GM06990 (cell line): ENCODE measurements at regions not wholly inside any gene's neighbourhood (a gene's known extent, or its start where the extent isn't known, plus 50 kb on each side); places are given as distances from the start of the nearest gene placed in this dataset.

Experiments
- DNase-seq: peaks from one replicate; pipeline ENCODE4 v3.0.0-alpha.2; 2011; ENCODE audit not compliant: insufficient read length; ENCODE audit errors: extremely low read depth
- H3K27me3 ChIP-seq: replicated peaks from 2 replicates; pipeline ENCODE4 v1.6.0; 2011; ENCODE audit warnings: low read length; ENCODE audit not compliant: control insufficient read depth, insufficient read depth
- H3K36me3 ChIP-seq: 2 replicates; pipeline ENCODE4 v1.5.1; 2011; ENCODE audit warnings: low read length; ENCODE audit not compliant: control insufficient read depth, insufficient read depth
- H3K4me3 ChIP-seq: replicated peaks from 2 replicates; pipeline ENCODE4 v1.5.1; 2011; ENCODE audit warnings: low read depth, mild to moderate bottlenecking, control low read depth, low read length
- TF ChIP-seq, protein P1 (sequence below): IDR thresholded peaks from 2 replicates; pipeline ENCODE4 v1.5.1; 2011; ENCODE audit warnings: low read length, control low read depth, mild to moderate bottlenecking, inconsistent platforms; ENCODE audit not compliant: insufficient read depth, poor library complexity, severe bottlenecking

DNA sequence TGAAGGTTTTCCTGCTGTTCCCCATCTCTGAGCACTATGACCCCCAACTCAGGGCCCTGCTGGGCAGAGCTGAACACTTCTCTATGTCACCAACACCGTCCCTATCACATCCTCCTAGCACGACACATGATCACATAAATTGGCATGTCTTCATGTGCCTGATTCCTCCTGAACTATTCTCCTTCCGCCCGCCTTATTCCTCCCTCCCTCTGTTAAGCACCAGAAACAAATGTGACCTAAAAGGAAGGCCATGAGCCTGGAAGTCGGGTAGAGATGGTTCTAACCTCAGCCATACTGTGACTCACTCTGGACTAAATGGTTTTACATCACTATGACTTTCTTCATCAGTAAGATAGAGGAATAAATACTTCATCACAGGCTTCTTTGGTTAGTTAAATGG lies 80.8 kb upstream of the DYNLRB2 start:
- no peaks in the 10 kb centered on the region; the same call in 1 of the 2 replicates for H3K27me3 ChIP-seq
- TF ChIP-seq, protein P1, sequence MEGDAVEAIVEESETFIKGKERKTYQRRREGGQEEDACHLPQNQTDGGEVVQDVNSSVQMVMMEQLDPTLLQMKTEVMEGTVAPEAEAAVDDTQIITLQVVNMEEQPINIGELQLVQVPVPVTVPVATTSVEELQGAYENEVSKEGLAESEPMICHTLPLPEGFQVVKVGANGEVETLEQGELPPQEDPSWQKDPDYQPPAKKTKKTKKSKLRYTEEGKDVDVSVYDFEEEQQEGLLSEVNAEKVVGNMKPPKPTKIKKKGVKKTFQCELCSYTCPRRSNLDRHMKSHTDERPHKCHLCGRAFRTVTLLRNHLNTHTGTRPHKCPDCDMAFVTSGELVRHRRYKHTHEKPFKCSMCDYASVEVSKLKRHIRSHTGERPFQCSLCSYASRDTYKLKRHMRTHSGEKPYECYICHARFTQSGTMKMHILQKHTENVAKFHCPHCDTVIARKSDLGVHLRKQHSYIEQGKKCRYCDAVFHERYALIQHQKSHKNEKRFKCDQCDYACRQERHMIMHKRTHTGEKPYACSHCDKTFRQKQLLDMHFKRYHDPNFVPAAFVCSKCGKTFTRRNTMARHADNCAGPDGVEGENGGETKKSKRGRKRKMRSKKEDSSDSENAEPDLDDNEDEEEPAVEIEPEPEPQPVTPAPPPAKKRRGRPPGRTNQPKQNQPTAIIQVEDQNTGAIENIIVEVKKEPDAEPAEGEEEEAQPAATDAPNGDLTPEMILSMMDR: no peak
- H3K36me3 ChIP-seq: no peaks in the 10 kb centered on the region
- no peak overlapping the region for H3K4me3 ChIP-seq
- no peak for DNase-seq

DNA sequence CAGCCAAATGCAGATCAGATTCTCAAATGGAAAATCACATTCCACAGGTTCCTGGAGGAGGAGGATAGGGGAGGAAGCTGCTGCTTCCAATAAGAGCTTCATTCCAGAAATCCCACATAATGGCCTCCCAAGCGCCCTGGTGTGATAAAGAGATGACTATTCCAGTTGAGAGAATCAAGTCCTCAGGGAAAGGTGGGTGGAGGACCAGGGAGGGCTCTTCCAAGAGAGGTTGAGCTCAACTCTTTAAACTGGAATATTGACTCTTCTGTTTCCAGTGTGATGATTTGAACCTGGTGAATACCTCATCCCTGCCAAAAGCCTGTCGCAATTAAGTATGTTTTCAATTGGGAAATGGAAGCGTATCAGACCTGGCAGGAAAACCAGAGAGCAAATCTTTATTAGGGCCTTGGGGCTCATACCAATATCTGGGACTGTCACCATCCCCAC lies 81.4 kb upstream of the DYNLRB2 start:
- Histone ChIP-seq H3K27me3 (no peaks in the 10 kb centered on the region; the same call in 1 of the 2 replicates), H3K4me3 (no peak overlapping the region), H3K36me3 (no peaks in the 10 kb centered on the region)
- DNase-seq: no peak
- TF ChIP-seq, protein P1: no peak

DNA sequence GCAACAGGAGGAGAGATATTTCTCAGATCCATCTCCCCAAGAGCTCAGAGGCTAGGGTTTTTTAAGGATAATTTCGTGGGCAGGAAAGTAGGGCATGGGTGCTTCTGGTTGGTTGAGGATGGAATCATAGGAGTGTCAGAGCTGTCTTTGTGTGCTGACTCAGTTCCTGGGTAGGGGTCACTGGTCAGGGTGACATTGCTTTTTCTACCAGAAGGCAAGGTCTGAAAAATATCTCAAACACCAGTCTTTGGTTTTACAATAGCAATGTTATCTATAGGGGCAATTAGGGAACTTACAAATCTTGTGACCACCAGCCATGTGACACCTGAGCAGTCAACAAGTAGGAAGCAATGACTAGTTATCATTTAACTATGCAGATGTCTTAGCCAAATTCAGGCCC lies 82.9 kb upstream of the DYNLRB2 start:
- TF ChIP-seq, protein P1: no peak
- DNase-seq: no peak
- no peaks in the 10 kb centered on the region for H3K36me3 ChIP-seq
- H3K27me3 ChIP-seq: no peaks in the 10 kb centered on the region; the same call in 1 of the 2 replicates
- H3K4me3 ChIP-seq: no peak overlapping the region

DNA sequence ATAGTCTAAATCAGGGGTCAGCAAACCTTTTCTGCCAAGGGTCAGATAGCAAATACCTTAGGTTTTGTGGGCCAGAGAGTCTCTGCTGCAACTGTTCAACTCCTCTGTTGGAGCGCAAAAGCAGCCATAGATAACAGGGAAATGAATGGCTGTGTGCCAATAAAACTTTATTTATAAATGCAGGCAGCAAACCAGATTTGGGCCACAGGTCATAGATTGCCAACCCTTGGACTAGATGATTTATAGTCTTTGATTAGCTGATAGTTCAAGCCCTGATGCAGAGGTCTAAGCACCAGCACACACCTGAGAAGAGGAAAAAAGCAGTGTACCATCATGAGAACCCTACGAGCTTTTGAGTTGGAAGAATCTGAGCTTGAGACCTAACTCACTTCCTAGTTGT lies 86.0 kb upstream of the DYNLRB2 start:
- no peak for DNase-seq
- TF ChIP-seq, protein P1: no peak
- Histone ChIP-seq H3K27me3 (no peaks in the 10 kb centered on the region; the same call in 1 of the 2 replicates), H3K36me3 (no peaks in the 10 kb centered on the region), H3K4me3 (no peak overlapping the region)

DNA sequence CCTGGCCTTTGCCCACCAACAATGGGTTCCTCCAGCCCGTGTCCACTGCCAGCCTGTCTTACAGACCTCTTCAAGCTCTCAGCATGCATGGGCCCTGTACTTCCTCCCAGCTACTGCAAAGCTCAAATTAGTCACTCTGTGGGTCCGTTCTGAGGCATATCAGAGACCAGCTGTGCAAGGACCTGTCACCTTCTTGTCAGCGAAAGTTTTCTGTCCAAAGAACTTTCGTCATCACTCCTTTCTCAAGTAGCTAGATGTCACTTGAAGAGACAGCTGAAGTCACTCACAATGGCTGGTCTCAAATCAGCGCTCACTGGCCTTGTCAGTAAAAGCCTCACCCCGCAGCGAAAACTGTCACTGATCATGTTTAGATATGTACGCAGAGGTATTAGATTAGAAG lies 91.4 kb upstream of the DYNLRB2 start:
- TF ChIP-seq, protein P1: no peak

DNA sequence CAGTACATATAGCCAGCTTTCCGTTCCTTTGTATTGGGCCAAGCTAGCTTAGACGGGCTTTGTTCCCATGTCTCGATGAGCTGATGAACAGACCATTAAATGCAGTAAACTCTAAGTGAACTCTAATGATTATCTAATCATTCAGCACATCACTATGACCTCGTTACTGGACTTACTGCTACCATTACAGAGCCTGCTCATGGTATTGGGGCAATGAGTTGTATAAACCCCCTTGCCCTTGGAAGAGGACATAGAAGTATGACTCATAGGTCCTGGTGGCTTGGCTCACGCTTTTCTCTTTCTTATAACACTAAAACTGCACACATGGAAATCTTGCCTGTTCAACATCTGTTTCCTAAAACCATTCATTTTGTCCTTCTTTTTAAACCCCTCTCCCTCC lies 93.6 kb upstream of the DYNLRB2 start:
- Histone ChIP-seq H3K4me3 (no peak overlapping the region), H3K27me3 (no peaks in the 10 kb centered on the region; the same call in 1 of the 2 replicates), H3K36me3 (no peaks in the 10 kb centered on the region)
- TF ChIP-seq, protein P1: no peak
- no peak for DNase-seq

More for the DNA sequence above, 91.4 kb upstream of the DYNLRB2 start:
- Histone ChIP-seq H3K27me3 (no peaks in the 10 kb centered on the region; the same call in 1 of the 2 replicates), H3K36me3 (no peaks in the 10 kb centered on the region), H3K4me3 (no peak overlapping the region)
- no peak for DNase-seq
